GM23338 (cell line): ENCODE measurements at regions not wholly inside any gene's neighbourhood (a gene's known extent, or its start where the extent isn't known, plus 50 kb on each side); places are given as distances from the start of the nearest gene placed in this dataset.

ENCODE experiments used
- ATAC-seq: fragments of 200-7000 bp; cut with Tn5 transposase; 3 replicates; pipeline ENCODE4 v1.9.1; 2020
- DNase-seq: peaks from one replicate; pipeline ENCODE4 v3.0.0-alpha.2; 2015; ENCODE audit warnings: low spot score
- H2AFZ ChIP-seq: fragments of 200-600 bp; sonication (generic); 2 replicates; pipeline ENCODE4 v1.8.0; 2016; ENCODE audit warnings: antibody characterized with exemption, mild to moderate bottlenecking, moderate library complexity
- H3F3A ChIP-seq: fragments of 200-600 bp; sonication (generic); replicated peaks from 2 replicates; pipeline ENCODE4 v1.8.0; 2017; ENCODE audit warnings: antibody characterized with exemption, mixed run types, low read depth
- H3K27ac ChIP-seq: fragments of 200-600 bp; sonication (generic); 2 replicates; pipeline ENCODE4 v1.6.1; 2016; ENCODE audit warnings: low read depth
- H3K27me3 ChIP-seq: fragments of 200-600 bp; sonication (generic); 2 replicates; pipeline ENCODE4 v1.8.0; 2016; ENCODE audit warnings: mild to moderate bottlenecking, mixed run types, moderate library complexity; ENCODE audit not compliant: insufficient read depth
- H3K36me3 ChIP-seq: fragments of 200-600 bp; sonication (generic); 2 replicates; pipeline ENCODE4 v1.8.0; 2016; ENCODE audit warnings: mild to moderate bottlenecking; ENCODE audit not compliant: insufficient read depth
- H3K4me1 ChIP-seq: fragments of 200-600 bp; sonication (generic); 2 replicates; pipeline ENCODE4 v1.8.0; 2016; ENCODE audit warnings: mild to moderate bottlenecking, moderate library complexity; ENCODE audit not compliant: insufficient read depth
- H3K4me2 ChIP-seq: fragments of 200-600 bp; sonication (generic); 2 replicates; pipeline ENCODE4 v1.7.1; 2017; ENCODE audit warnings: mixed run types
- H3K4me3 ChIP-seq: fragments of 200-600 bp; sonication (generic); 2 replicates; pipeline ENCODE4 v1.6.1; 2016; ENCODE audit warnings: mixed run types
- H3K79me2 ChIP-seq: fragments of 200-600 bp; sonication (generic); replicated peaks from 2 replicates; pipeline ENCODE4 v1.8.0; 2017; ENCODE audit warnings: mild to moderate bottlenecking; ENCODE audit not compliant: insufficient read depth
- H3K9me2 ChIP-seq: fragments of 200-600 bp; sonication (generic); 2 replicates; pipeline ENCODE4 v1.8.0; 2017; ENCODE audit not compliant: insufficient read depth
- H4K20me1 ChIP-seq: fragments of 200-600 bp; sonication (generic); replicated peaks from 2 replicates; pipeline ENCODE4 v1.8.0; 2017; ENCODE audit warnings: mild to moderate bottlenecking; ENCODE audit not compliant: insufficient read depth
- H3K27ac Mint-ChIP-seq: 2 replicates; pipeline ENCODE4 v1.8.0; 2020; ENCODE audit warnings: inconsistent platforms, mild to moderate bottlenecking, moderate library complexity, mixed read lengths
- H3K27me3 Mint-ChIP-seq: 3 replicates; pipeline ENCODE4 v1.8.0; 2022; ENCODE audit warnings: low read depth, mild to moderate bottlenecking, moderate library complexity, mixed read lengths, inconsistent platforms; ENCODE audit not compliant: insufficient read depth, poor library complexity
- H3K36me3 Mint-ChIP-seq: 3 replicates; pipeline ENCODE4 v1.8.0; 2021; ENCODE audit warnings: low read depth, mild to moderate bottlenecking, inconsistent platforms, moderate library complexity, mixed read lengths
- H3K4me1 Mint-ChIP-seq: 3 replicates; pipeline ENCODE4 v1.8.0; 2020; ENCODE audit warnings: mild to moderate bottlenecking, inconsistent platforms, mixed read lengths
- H3K4me3 Mint-ChIP-seq: 3 replicates; pipeline ENCODE4 v1.8.0; 2021; ENCODE audit warnings: moderate library complexity, mild to moderate bottlenecking, inconsistent platforms, mixed read lengths
- H3K9me3 Mint-ChIP-seq: 3 replicates; pipeline ENCODE4 v1.8.0; 2020; ENCODE audit warnings: moderate library complexity, mild to moderate bottlenecking, inconsistent platforms, mixed read lengths
- CREB1 ChIP-seq: fragments of 250-450 bp; sonication (Bioruptor Pico); IDR thresholded peaks from 2 replicates; pipeline ENCODE4 v1.5.0; 2020; ENCODE audit warnings: low read depth, mild to moderate bottlenecking, moderate library complexity
- CTCF ChIP-seq, 2 experiments: fragments of 200-600 bp in 1 of 2; sonication (generic) in 1 of 2; conservative IDR thresholded peaks; 2 replicates each; pipeline versions ENCODE4 v1.5.1 to v1.6.1; 2016 to 2017; ENCODE audit warnings: antibody characterized with exemption in 2 of 2, low read depth in 2 of 2, mild to moderate bottlenecking in 2 of 2, moderate library complexity in 1 of 2
- ETS1 ChIP-seq: IDR thresholded peaks from 2 replicates; pipeline ENCODE4 v1.6.1; 2016; ENCODE audit warnings: antibody characterized with exemption
- EZH2 ChIP-seq: fragments of 200-600 bp; sonication (generic); IDR thresholded peaks from one replicate; pipeline ENCODE4 v1.8.0; 2017; ENCODE audit warnings: antibody characterized with exemption, mild to moderate bottlenecking, low read depth; ENCODE audit not compliant: unreplicated experiment
- EZH2phosphoT487 ChIP-seq: fragments of 200-600 bp; sonication (generic); IDR thresholded peaks from one replicate; pipeline ENCODE4 v1.8.1; 2018; ENCODE audit warnings: antibody characterized with exemption; ENCODE audit not compliant: unreplicated experiment
- JUNB ChIP-seq: IDR thresholded peaks from one replicate; pipeline ENCODE4 v1.6.1; 2016; ENCODE audit warnings: antibody characterized with exemption; ENCODE audit not compliant: unreplicated experiment
- NANOG ChIP-seq: IDR thresholded peaks from 2 replicates; pipeline ENCODE4 v1.6.1; 2016; ENCODE audit warnings: antibody characterized with exemption, borderline replicate concordance
- POLR2AphosphoS5 ChIP-seq: IDR thresholded peaks from 2 replicates; pipeline ENCODE4 v1.6.1; 2016; ENCODE audit warnings: antibody characterized with exemption, low read depth
- REST ChIP-seq: IDR thresholded peaks from one replicate; pipeline ENCODE4 v1.6.1; 2018; ENCODE audit warnings: antibody characterized with exemption; ENCODE audit not compliant: unreplicated experiment
- STAT1 ChIP-seq: IDR thresholded peaks from one replicate; pipeline ENCODE4 v1.6.1; 2016; ENCODE audit warnings: antibody characterized with exemption; ENCODE audit not compliant: unreplicated experiment
- ZNF114 ChIP-seq: fragments of 250-450 bp; sonication (Bioruptor Pico); IDR thresholded peaks from 2 replicates; pipeline ENCODE4 v1.5.0; 2020; ENCODE audit warnings: mild to moderate bottlenecking, moderate library complexity
- ZNF331 ChIP-seq: fragments of 250-450 bp; sonication (Bioruptor Pico); IDR thresholded peaks from 2 replicates; pipeline ENCODE4 v1.5.0; 2020; ENCODE audit warnings: low read depth, mild to moderate bottlenecking, moderate library complexity
- ZNF462 ChIP-seq: fragments of 250-450 bp; sonication (Bioruptor Pico); IDR thresholded peaks from 2 replicates; pipeline ENCODE4 v1.5.0; 2020; ENCODE audit warnings: mild to moderate bottlenecking, moderate library complexity

- peaks cover 17% of the 10 kb centered on the region for H3K4me1 Mint-ChIP-seq
- Histone ChIP-seq H3K79me2 (no peaks in the 10 kb centered on the region), H2AFZ (no peak overlapping the region), H3K9me2 (no peaks in the 10 kb centered on the region), H3F3A (no peaks in the 10 kb centered on the region), H3K4me3 (no peak overlapping the region), H3K4me2 (no peak overlapping the region), H3K36me3 (no peaks in the 10 kb centered on the region), H3K27ac (no peak overlapping the region), H3K27me3 (no peaks in the 10 kb centered on the region), H3K4me1 (peaks cover 6% of the 10 kb centered on the region), H4K20me1 (no peaks in the 10 kb centered on the region)
- H3K27ac Mint-ChIP-seq = no peak overlapping the region
- no peak for TF ChIP-seq STAT1
- TF ChIP-seq EZH2 = no peak
- no peak for TF ChIP-seq CTCF (conservative IDR thresholded peaks at IDR 0.05; ENCODE audit: low read depth in 2 of 2)
- no peak for TF ChIP-seq CREB1 (CRISPR knock-in tag)
- TF ChIP-seq EZH2phosphoT487 = no peak
- no peak for TF ChIP-seq ZNF462
- TF ChIP-seq NANOG = no peak
- TF ChIP-seq REST = no peak
- TF ChIP-seq ETS1 = no peak
- no peak for TF ChIP-seq POLR2AphosphoS5
- no peak for TF ChIP-seq ZNF331 (CRISPR knock-in tag)
- no peak for TF ChIP-seq JUNB
- TF ChIP-seq ZNF114 (CRISPR knock-in tag) = no peak
- H3K27me3 Mint-ChIP-seq = no peaks in the 10 kb centered on the region
- H3K36me3 Mint-ChIP-seq = peaks cover 4% of the 10 kb centered on the region; the same call in 1 of the 3 replicates
- H3K4me3 Mint-ChIP-seq = no peak overlapping the region
- ATAC-seq = no peak
- DNase-seq = no peak
- H3K9me3 Mint-ChIP-seq = peaks cover 11% of the 10 kb centered on the region; the same call in 2 of the 3 replicates
Observed at GRCh38 chr6:99136488-99136887, 188.7 kb upstream of the FBXL4 start.
